ENCODE measurements at regions not wholly inside any gene's neighbourhood (a gene's known extent, or its start where the extent isn't known, plus 50 kb on each side); places are given as distances from the start of the nearest gene placed in this dataset.

GRCh38 chr11:29023761-29024160 is 915.6 kb downstream of the METTL15 start:
- TF ChIP-seq CTCF (IDR thresholded peaks at IDR 0.05; ENCODE audit: insufficient read depth, low read length): no peak
- no peak for DNase-seq (ENCODE audit: low read depth)
- H3K4me3 ChIP-seq (ENCODE audit: low read depth, low read length): no peak overlapping the region

GRCh38 chr11:29022676-29023075 is 914.5 kb downstream of the METTL15 start:
- TF ChIP-seq CTCF (IDR thresholded peaks at IDR 0.05; ENCODE audit: insufficient read depth, low read length): no peak
- DNase-seq (ENCODE audit: low read depth): peak; percentile 22
- no peak overlapping the region for H3K4me3 ChIP-seq (ENCODE audit: low read depth, low read length)

GRCh38 chr11:29019960-29020683 is 911.9 kb downstream of the METTL15 start:
- H3K4me3 ChIP-seq (ENCODE audit: low read depth, low read length): no peak overlapping the region
- TF ChIP-seq CTCF (IDR thresholded peaks at IDR 0.05; ENCODE audit: insufficient read depth, low read length): peak; percentile 49
- peak; percentile 58 for DNase-seq (ENCODE audit: low read depth)

- H3K4me3 ChIP-seq (ENCODE audit: low read depth, low read length): no peak overlapping the region
- TF ChIP-seq CTCF (IDR thresholded peaks at IDR 0.05; ENCODE audit: insufficient read depth, low read length): no peak
- DNase-seq (ENCODE audit: low read depth): peak; percentile 91
Measured at GRCh38 chr11:29018631-29019030, 910.4 kb downstream of the METTL15 start.

GRCh38 chr11:29017941-29018340 is 909.8 kb downstream of the METTL15 start:
- TF ChIP-seq CTCF (IDR thresholded peaks at IDR 0.05; ENCODE audit: insufficient read depth, low read length): no peak
- DNase-seq (ENCODE audit: low read depth): no peak

GRCh38 chr11:29012507-29012906 is 904.3 kb downstream of the METTL15 start:
- no peak for DNase-seq (ENCODE audit: low read depth)
- TF ChIP-seq CTCF (IDR thresholded peaks at IDR 0.05; ENCODE audit: insufficient read depth, low read length): no peak
- H3K4me3 ChIP-seq (ENCODE audit: low read depth, low read length): no peak overlapping the region

More at GRCh38 chr11:29017941-29018340, 909.8 kb downstream of the METTL15 start:
- H3K4me3 ChIP-seq (ENCODE audit: low read depth, low read length): no peak overlapping the region

GRCh38 chr11:29009426-29009825 is 901.2 kb downstream of the METTL15 start:
- no peak for DNase-seq (ENCODE audit: low read depth)
- no peak for TF ChIP-seq CTCF (IDR thresholded peaks at IDR 0.05; ENCODE audit: insufficient read depth, low read length)
- no peak overlapping the region for H3K4me3 ChIP-seq (ENCODE audit: low read depth, low read length)
